Breast epithelium (tissue), 3 donors: ENCODE measurements at regions not wholly inside any gene's neighbourhood (a gene's known extent, or its start where the extent isn't known, plus 50 kb on each side); places are given as distances from the start of the nearest gene placed in this dataset.

Experiments
- CTCF ChIP-seq, 3 donors: fragments of 450-650 bp; IDR thresholded peaks; one replicate each; pipeline ENCODE4 v1.5.1; 2016 to 2017; ENCODE audit warnings: antibody characterized with exemption in 3 of 3, mild to moderate bottlenecking in 3 of 3, moderate library complexity in 3 of 3
- POLR2A ChIP-seq: fragments of 450-650 bp; IDR thresholded peaks from one replicate; pipeline ENCODE4 v1.6.1; 2016; ENCODE audit warnings: antibody characterized with exemption, mild to moderate bottlenecking, moderate library complexity
- POLR2AphosphoS5 ChIP-seq, 3 donors: sonication (generic); formaldehyde crosslinking; IDR thresholded peaks; one replicate each; pipeline ENCODE4 v1.6.1; 2017; ENCODE audit warnings: antibody characterized with exemption in 3 of 3

- TF ChIP-seq CTCF (IDR thresholded peaks at IDR 0.05) (no peak), POLR2AphosphoS5 (IDR thresholded peaks at IDR 0.05) (no peak), POLR2A (no peak)
These were observed 190.9 kb upstream of the BLID start for GRCh38 chr11:122306831-122307391.
